Mesendoderm (in vitro differentiated cells): ENCODE measurements at regions not wholly inside any gene's neighbourhood (a gene's known extent, or its start where the extent isn't known, plus 50 kb on each side); places are given as distances from the start of the nearest gene placed in this dataset.

ENCODE experiments used
- DNase-seq: peaks from one replicate; pipeline ENCODE4 v3.0.0; 2013
- H2AK5ac ChIP-seq: 2 replicates; pipeline ENCODE4 v1.6.1; 2013; ENCODE audit warnings: low read length, inconsistent platforms
- H2BK120ac ChIP-seq: 2 replicates; pipeline ENCODE4 v1.6.1; 2013; ENCODE audit warnings: low read depth, mild to moderate bottlenecking, low read length, moderate library complexity, mixed read lengths
- H2BK15ac ChIP-seq: replicated peaks from 2 replicates; pipeline ENCODE4 v1.6.1; 2013; ENCODE audit warnings: low read depth, mild to moderate bottlenecking, moderate library complexity
- H2BK5ac ChIP-seq: 2 replicates; pipeline ENCODE4 v1.6.1; 2013; ENCODE audit warnings: low read length, inconsistent platforms
- H3K18ac ChIP-seq: 2 replicates; pipeline ENCODE4 v1.6.1; 2013; ENCODE audit warnings: mild to moderate bottlenecking, low read length, mixed read lengths
- H3K23ac ChIP-seq: one replicate; pipeline ENCODE4 v1.6.1; 2013; ENCODE audit warnings: low read length
- H3K27ac ChIP-seq: 2 replicates; pipeline ENCODE4 v1.5.1; 2013; ENCODE audit warnings: low read depth, mild to moderate bottlenecking, inconsistent platforms, low read length, moderate library complexity
- H3K27me3 ChIP-seq: 2 replicates; pipeline ENCODE4 v1.6.1; 2013; ENCODE audit warnings: low read length, control low read depth, mild to moderate bottlenecking, inconsistent platforms; ENCODE audit not compliant: insufficient read depth, poor library complexity
- H3K36me3 ChIP-seq: 2 replicates; pipeline ENCODE4 v1.6.1; 2013; ENCODE audit warnings: low read length, inconsistent platforms; ENCODE audit not compliant: control insufficient read depth, insufficient read depth
- H3K4ac ChIP-seq: one replicate; pipeline ENCODE4 v1.6.1; 2013; ENCODE audit warnings: low read depth, mild to moderate bottlenecking, low read length, moderate library complexity
- H3K4me1 ChIP-seq: 2 replicates; pipeline ENCODE4 v1.6.1; 2013; ENCODE audit warnings: low read depth, low read length, inconsistent platforms; ENCODE audit not compliant: control insufficient read depth
- H3K4me2 ChIP-seq: 2 replicates; pipeline ENCODE4 v1.6.1; 2013; ENCODE audit warnings: low read length
- H3K4me3 ChIP-seq: 2 replicates; pipeline ENCODE4 v1.5.1; 2013; ENCODE audit warnings: mild to moderate bottlenecking, low read length
- H3K56ac ChIP-seq: one replicate; pipeline ENCODE4 v1.6.1; 2013; ENCODE audit warnings: low read length
- H3K79me1 ChIP-seq: 2 replicates; pipeline ENCODE4 v1.6.1; 2013; ENCODE audit warnings: low read length, inconsistent platforms
- H3K79me2 ChIP-seq: 2 replicates; pipeline ENCODE4 v1.6.1; 2013; ENCODE audit warnings: mild to moderate bottlenecking, low read length; ENCODE audit not compliant: control insufficient read depth, insufficient read depth
- H3K9ac ChIP-seq: 2 replicates; pipeline ENCODE4 v1.6.1; 2013; ENCODE audit warnings: low read length, inconsistent platforms
- H4K5ac ChIP-seq: one replicate; pipeline ENCODE4 v1.6.1; 2013; ENCODE audit warnings: low read length
- H4K8ac ChIP-seq: one replicate; pipeline ENCODE4 v1.6.1; 2013; ENCODE audit warnings: low read depth, mild to moderate bottlenecking, control low read depth, low read length, moderate library complexity
- WGBS: extraction: QIAGEN DNeasy Blood & Tissue Kit; methylation state at CpG from one replicate; pipeline ENCODE4 v1.1.7; 2013; ENCODE audit warnings: low lambda C conversion rate, missing lambda C conversion rate; ENCODE audit not compliant: insufficient coverage; ENCODE audit errors: extremely low coverage; 5-methylcytosine and 5-hydroxymethylcytosine counted together

DNA sequence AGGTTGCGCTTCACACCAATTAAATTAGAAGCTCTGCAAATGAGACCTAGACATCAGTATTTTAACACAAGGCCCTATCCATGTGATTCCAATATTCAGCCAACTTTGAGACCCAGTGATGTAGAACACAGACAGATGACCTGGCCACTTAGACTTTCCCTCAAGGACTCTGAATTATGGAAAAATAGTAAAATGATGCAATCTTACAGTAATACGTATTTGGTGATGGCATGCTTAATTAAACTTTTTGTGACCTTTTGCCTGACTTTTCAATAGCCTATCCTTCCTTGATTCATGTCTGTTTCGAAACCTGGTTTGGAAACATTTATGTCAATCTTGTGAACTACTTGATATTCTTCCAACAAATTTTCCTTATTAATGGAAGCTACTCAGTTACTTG is 521.2 kb downstream of the KCNA4 start:
- no peak overlapping the region for H3K27ac ChIP-seq
- no peak overlapping the region for H3K23ac ChIP-seq
- no peak overlapping the region for H2BK15ac ChIP-seq
- no peak for DNase-seq
- H3K4ac ChIP-seq = no peak overlapping the region
- no peak overlapping the region for H3K4me2 ChIP-seq
- no peak overlapping the region for H2BK5ac ChIP-seq
- H3K79me2 ChIP-seq = no peaks in the 10 kb centered on the region
- WGBS = no CpG with 5 or more reads among the region's 3 CpGs
- H4K5ac ChIP-seq = no peak overlapping the region
- H3K56ac ChIP-seq = no peak overlapping the region
- H3K79me1 ChIP-seq = no peaks in the 10 kb centered on the region
- H3K18ac ChIP-seq = no peak overlapping the region
- no peak overlapping the region for H2AK5ac ChIP-seq
- no peak overlapping the region for H3K4me3 ChIP-seq
- H2BK120ac ChIP-seq = no peak overlapping the region
- H3K4me1 ChIP-seq = no peaks in the 10 kb centered on the region
- no peak overlapping the region for H3K9ac ChIP-seq
- no peaks in the 10 kb centered on the region for H3K27me3 ChIP-seq
- no peak overlapping the region for H4K8ac ChIP-seq
- H3K36me3 ChIP-seq = no peaks in the 10 kb centered on the region

DNA sequence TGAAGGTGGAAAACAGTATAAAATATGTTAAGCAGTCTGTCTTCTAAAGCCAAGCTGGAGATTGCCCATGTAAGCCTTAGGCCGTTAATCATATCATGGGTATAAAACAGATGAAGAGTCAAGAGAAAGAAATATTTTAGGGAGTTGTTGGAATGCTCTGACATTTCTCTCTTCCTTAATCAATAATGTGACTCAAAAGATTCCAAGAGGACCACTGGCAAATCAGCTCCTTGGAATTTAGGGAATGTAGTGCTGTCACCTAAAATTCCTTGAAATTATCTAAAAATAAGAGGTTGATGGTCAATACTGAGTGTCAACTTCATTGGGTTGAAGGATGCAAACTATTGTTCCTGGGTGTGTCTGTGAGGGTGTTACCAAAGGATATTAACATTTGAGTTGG is 525.9 kb downstream of the KCNA4 start:
- H3K4me3 ChIP-seq = no peak overlapping the region
- H3K18ac ChIP-seq = no peak overlapping the region
- H3K4ac ChIP-seq = no peak overlapping the region
- no peak for DNase-seq
- no peak overlapping the region for H3K9ac ChIP-seq
- no peak overlapping the region for H4K5ac ChIP-seq
- no peak overlapping the region for H3K27ac ChIP-seq
- H2BK120ac ChIP-seq = no peak overlapping the region
- no peaks in the 10 kb centered on the region for H3K27me3 ChIP-seq
- no peak overlapping the region for H2BK5ac ChIP-seq
- WGBS = no CpG with 5 or more reads among the region's 1 CpG
- no peaks in the 10 kb centered on the region for H3K4me1 ChIP-seq
- no peak overlapping the region for H2BK15ac ChIP-seq
- H3K79me1 ChIP-seq = no peaks in the 10 kb centered on the region
- no peak overlapping the region for H4K8ac ChIP-seq
- no peak overlapping the region for H3K56ac ChIP-seq
- H2AK5ac ChIP-seq = no peak overlapping the region
- no peaks in the 10 kb centered on the region for H3K79me2 ChIP-seq
- H3K23ac ChIP-seq = no peak overlapping the region
- H3K4me2 ChIP-seq = no peak overlapping the region
- no peaks in the 10 kb centered on the region for H3K36me3 ChIP-seq

DNA sequence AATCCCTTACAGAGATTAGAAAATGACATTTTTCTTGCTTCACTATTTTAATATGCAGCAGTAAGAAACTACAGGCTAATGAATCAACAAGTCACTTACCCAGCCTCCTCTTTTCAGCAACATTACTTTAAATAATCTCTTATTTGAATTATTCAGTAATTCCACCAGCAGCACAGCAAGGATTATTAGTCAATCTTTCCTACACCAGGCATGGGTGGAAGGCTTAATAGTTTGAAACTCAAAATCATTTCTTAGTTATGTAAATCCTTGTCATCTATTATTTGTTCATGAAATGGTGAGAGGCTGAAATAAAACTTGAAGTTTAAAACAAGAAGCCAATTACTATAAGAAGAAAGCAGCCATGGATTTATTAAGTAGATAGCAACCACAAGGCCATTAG is 530.5 kb downstream of the KCNA4 start:
- H3K4me2 ChIP-seq = no peak overlapping the region
- no peak overlapping the region for H4K5ac ChIP-seq
- H3K79me1 ChIP-seq = no peaks in the 10 kb centered on the region
- H2BK15ac ChIP-seq = no peak overlapping the region
- no peak for DNase-seq
- H4K8ac ChIP-seq = no peak overlapping the region
- no peak overlapping the region for H3K23ac ChIP-seq
- no peak overlapping the region for H3K9ac ChIP-seq
- no peak overlapping the region for H2BK5ac ChIP-seq
- no peaks in the 10 kb centered on the region for H3K36me3 ChIP-seq
- H3K18ac ChIP-seq = no peak overlapping the region
- H3K4ac ChIP-seq = no peak overlapping the region
- H2AK5ac ChIP-seq = no peak overlapping the region
- no peaks in the 10 kb centered on the region for H3K79me2 ChIP-seq
- H2BK120ac ChIP-seq = no peak overlapping the region
- H3K27ac ChIP-seq = no peak overlapping the region
- H3K4me3 ChIP-seq = no peak overlapping the region
- no peaks in the 10 kb centered on the region for H3K27me3 ChIP-seq
- H3K4me1 ChIP-seq = no peaks in the 10 kb centered on the region
- no peak overlapping the region for H3K56ac ChIP-seq

DNA sequence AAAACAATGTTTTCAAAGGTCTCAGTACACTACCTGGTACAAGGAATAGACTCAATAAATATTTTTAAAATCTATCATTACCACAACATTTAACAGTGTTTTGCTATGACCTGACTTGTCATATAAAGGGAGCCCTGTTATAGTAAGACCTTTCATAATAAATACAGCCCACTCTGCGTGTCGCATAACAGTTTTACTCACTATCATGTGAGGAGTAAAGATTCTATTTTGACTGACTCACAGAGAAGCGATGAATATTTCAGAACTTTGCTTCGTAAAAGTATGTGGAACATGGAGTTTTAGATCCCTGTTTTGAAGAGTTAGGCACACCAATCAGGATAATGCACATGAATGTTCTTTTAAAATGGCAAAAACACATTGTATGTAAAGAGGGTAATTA is 531.2 kb downstream of the KCNA4 start:
- Histone ChIP-seq H2BK15ac (no peak overlapping the region), H3K18ac (no peak overlapping the region), H3K56ac (no peak overlapping the region), H2BK5ac (no peak overlapping the region), H3K27me3 (no peaks in the 10 kb centered on the region), H3K79me1 (no peaks in the 10 kb centered on the region), H3K4me3 (no peak overlapping the region), H3K9ac (no peak overlapping the region), H4K8ac (no peak overlapping the region), H3K4ac (no peak overlapping the region), H2AK5ac (no peak overlapping the region), H3K36me3 (no peaks in the 10 kb centered on the region), H3K79me2 (no peaks in the 10 kb centered on the region), H3K23ac (no peak overlapping the region), H2BK120ac (no peak overlapping the region), H3K4me2 (no peak overlapping the region), H3K4me1 (no peaks in the 10 kb centered on the region), H4K5ac (no peak overlapping the region), H3K27ac (no peak overlapping the region)
- DNase-seq = no peak
- WGBS = no CpG with 5 or more reads among the region's 4 CpGs

DNA sequence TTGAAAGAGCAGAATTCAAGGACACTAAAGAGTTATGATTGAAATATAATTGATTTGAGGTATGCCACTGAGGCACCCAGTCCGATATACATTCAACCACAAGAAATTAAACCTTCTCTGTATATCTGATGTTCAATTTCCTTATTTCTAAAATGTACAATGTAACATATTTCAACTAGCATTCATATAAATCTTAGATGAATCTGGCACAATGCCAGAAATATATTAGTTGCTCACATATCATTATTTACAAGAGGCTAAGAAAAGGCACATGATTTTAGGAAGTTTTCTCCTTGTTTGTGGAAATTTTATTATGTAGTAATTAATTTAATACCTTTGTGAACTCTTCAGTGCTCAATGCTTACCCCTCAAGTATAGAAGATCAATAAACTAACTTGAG is 532.3 kb downstream of the KCNA4 start:
- no CpG with 5 or more reads among the region's 1 CpG for WGBS

DNA sequence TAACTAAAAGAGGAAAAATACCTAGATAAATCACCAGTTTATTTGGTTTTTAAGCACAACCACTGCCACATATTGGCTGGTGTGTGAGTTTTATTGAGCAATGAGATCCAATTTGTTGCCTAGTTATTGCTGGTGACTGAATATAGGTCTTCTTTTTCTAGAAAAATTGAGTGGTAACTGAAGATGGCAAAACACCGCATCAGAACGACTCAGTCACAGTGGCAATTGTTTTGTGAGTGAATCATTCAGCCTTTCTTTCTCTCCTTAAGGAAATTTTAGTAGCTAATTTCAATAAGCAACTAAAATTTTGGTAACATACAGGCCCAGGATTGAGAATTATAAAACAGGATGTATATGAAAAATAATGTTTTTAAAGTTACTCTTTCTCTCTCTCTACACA is 533.0 kb downstream of the KCNA4 start:
- DNase-seq = no peak
- Histone ChIP-seq H3K4me1 (no peaks in the 10 kb centered on the region), H3K27ac (no peak overlapping the region), H3K4ac (no peak overlapping the region), H2BK5ac (no peak overlapping the region), H2BK120ac (no peak overlapping the region), H3K56ac (no peak overlapping the region), H3K9ac (no peak overlapping the region), H2AK5ac (no peak overlapping the region), H3K4me3 (no peak overlapping the region), H3K36me3 (no peaks in the 10 kb centered on the region), H3K79me2 (no peaks in the 10 kb centered on the region), H4K5ac (no peak overlapping the region), H4K8ac (no peak overlapping the region), H3K18ac (no peak overlapping the region), H2BK15ac (no peak overlapping the region), H3K27me3 (no peaks in the 10 kb centered on the region), H3K4me2 (no peak overlapping the region), H3K23ac (no peak overlapping the region), H3K79me1 (no peaks in the 10 kb centered on the region)
- no CpG with 5 or more reads among the region's 2 CpGs for WGBS

More for the DNA sequence above, 532.3 kb downstream of the KCNA4 start:
- Histone ChIP-seq H3K27me3 (no peaks in the 10 kb centered on the region), H3K4ac (no peak overlapping the region), H3K4me1 (no peaks in the 10 kb centered on the region), H3K27ac (no peak overlapping the region), H3K56ac (no peak overlapping the region), H3K79me1 (no peaks in the 10 kb centered on the region), H2AK5ac (no peak overlapping the region), H3K79me2 (no peaks in the 10 kb centered on the region), H3K18ac (no peak overlapping the region), H4K5ac (no peak overlapping the region), H4K8ac (no peak overlapping the region), H3K4me3 (no peak overlapping the region), H3K36me3 (no peaks in the 10 kb centered on the region), H3K4me2 (no peak overlapping the region), H2BK15ac (no peak overlapping the region), H2BK5ac (no peak overlapping the region), H3K23ac (no peak overlapping the region), H2BK120ac (no peak overlapping the region), H3K9ac (no peak overlapping the region)
- no peak for DNase-seq
